ENCODE measurements at regions not wholly inside any gene's neighbourhood (a gene's known extent, or its start where the extent isn't known, plus 50 kb on each side); places are given as distances from the start of the nearest gene placed in this dataset.
"Not testable (repeated sequence)": the region's sequence is repeated elsewhere in the genome, so short reads cannot be mapped to it uniquely, and the experiment has no call there.

DNA sequence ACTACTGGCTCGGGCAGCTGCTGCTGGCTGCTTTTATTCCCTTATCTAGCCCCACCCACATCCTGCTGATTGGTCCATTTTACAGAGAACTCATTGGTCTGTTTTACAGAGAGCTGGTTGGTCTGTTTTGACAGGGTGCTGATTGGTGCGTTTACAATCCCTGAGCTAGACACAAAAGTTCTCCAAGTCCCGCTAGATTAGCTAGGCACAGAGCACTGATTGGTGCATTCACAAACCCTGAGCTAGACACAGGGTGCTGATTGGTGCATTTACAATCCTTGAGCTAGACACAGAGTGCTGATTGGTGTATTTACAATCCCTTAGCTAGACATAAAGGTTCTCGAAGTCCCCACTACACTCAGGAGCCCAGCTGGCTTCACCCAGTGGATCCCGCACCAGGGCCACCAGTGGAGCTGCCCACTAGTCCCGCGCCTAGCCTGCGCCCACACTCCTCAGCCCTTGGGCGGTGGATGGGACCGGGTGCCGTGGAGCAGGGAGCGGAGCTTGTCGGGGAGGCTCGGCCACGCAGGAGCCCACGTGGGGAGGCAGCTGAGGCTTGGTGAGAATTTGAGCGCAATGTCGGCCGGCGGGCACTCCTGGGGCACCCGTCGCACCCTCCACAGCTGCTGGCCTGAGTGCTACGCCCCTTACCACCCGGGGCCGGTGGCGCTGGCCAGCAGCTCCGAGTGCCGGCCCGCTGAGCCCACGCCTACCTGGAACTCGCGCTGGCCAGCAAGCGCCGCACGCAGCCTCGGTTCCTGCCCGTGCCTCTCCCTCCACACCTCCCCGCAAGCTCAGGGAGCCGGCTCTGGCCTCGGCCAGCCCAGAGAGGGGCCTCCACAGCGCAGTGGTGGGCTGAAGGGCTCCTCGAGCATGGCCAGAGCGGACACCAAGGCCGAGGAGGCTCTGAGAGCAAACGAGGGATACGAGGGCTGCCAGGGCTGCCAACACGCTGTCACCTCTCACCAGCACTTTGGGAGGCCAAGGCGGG, 91.1 kb upstream of the HS3ST2 start:
- DNase-seq, result not testable (repeated sequence)

DNA sequence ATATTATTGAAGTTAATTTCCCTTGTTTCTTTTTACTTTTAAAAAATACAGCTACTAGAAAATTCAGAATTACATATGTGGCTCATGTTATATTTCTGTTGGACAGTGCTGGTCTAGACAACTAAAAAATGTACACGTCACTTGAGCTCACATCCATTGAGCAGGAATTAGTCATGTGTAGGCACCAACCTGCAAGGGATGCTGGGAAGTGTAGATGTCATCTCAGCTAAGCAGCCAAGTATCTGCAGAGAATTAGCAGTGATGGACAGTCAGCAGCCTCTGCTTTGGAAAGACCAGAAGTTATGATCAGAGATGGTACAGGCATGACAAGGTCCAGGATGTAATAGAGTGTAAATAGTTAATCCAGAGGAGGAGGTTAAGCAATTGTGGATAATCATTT, 87.1 kb upstream of the HS3ST2 start:
- no peak for DNase-seq

DNA sequence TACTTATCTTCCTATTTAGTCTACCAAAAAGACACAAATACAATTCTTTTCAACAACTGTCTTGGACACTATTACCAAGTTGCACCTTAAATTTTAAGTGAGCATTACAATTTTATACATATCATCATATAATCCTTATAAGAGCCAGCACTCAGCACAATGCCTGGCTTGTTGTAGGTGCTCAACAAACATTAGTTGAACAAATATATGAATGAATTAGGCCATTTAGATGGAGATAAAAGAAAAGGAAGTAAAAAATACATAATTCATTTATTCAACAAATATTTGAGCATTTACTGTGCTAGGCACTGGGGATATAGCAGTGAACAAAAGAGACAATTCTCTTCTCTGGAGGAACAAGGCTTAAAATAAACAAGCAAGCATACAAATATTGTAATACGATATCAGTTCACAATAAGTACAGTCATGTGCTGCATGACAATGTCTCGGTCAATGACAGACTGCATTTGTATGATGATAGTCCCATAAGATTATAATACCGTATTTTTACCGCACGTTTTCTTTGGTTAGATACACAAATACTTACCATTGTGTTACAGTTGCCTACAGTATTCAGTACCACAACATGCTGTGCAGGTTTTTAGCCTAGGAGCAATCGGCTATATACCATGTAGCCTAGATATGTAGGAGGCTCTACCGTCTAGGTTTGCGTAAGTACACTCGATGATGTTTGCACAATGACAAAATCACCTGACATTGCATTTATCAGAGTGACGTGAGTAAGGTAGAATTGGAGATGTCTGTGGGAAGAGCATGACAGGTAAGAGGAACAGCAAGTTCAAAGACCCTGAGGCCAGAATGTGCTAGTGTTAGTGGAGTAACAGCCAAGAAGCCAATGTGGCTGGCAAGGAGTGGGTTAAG, 86.4 kb upstream of the HS3ST2 start:
- DNase-seq, result no peak

DNA sequence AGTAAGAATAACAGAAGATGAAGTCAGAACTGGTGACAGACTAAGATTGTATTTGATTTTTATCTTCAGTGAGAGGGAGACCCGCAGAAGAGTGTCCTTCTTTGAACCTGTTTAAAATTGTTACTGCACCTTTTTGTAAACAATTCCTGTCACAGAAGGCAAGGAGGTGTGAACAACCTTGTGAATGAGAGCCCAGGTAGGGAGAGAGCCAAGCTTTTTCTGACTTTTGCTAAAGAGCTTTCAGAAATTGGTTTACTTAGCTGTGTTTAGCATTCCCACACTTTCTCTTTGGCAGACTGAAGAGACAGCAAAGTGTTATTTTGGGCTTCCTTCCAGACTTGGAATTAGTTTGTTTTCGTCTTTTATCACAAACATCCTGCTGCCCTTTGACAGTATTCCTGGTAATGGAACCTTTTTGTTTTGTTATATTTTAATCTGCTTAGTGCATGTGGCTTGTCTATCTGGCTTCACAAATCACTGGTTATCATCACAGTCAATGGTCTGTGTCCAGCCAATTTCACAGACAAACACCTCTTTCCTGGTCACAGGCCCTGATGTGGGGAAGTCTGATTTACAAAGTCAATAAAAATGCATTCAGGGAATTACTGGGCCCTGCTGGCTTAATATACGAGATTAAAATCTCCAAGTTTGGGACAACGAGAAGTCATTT, 85.7 kb upstream of the HS3ST2 start:
- no peak for DNase-seq

DNA sequence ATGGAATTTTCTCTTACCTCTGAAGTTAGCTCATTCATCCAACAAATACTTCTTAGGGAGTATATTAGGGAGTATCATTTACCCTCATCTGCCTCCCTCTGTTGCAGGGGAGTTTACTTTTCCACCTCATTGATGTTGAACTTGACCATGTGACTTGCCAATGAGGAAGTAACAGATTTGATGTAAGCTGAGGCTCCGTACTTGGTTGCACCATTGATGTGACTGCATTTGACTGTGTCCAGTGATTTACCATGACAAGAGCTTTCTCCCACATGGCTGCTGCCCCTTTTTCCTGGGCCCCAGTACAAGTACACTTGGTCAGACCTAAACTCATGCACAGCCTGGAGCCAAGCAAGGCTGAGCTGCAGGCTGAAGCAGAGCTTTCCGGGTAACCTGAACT, 81.6 kb upstream of the HS3ST2 start:
- no peak for DNase-seq

DNA sequence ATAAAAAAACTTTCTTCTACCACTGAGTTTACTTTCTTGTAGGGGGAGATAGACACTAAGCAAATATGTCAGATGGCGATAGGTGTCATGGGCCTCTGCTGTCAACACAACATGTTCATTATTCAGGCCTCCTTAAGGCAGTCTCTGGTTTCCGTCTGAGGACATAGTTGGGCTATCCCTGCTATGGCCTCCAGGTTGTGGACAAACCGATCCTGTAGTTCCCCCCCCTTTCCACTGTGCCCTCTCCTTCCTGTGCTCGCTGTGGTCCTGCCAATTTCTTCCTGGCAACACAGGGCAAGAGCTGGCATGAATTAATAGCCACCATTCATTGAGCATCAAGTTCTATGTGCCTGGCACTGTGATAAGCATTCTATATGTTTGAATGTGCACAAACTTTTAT, 81.0 kb upstream of the HS3ST2 start:
- DNase-seq, result no peak

DNA sequence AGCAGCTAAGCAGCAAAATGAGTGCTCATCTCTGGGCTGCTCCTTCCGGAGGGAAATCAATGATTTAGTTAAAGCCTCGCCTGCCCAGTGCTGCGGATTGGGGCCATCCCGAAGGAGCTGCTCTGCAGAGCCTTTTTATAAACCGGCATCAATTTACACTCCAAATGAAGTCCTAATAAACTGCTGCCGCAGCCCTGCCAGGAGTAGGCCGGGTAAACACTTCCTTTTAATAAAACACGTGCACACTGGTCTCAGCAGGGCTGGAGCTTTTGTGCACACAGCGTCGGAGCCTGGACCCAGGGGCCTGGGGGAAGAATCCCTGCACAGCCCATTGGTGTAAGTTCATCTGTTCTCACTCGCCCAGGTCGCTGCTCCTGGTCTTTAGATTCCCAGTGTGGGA, 79.6 kb upstream of the HS3ST2 start:
- DNase-seq, result no peak

DNA sequence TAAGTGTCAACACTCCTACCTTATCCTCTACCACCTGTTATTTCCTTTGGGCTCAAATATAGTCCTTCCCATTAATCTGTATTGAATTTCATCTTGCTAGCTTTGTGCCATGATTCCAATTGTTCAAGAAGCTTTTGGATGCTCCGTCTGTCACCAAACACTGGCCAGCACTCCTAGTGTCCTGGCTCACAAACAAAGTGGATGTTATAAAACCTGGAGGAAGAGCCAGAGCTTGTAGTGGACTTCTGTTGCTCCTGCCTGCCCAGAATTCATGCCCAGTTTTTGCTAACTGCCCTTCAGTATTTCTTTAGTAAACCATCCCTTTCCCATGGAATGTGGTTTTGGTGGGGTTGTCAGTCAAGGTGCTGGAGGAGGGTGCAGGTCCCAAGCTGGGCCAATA, 77.2 kb upstream of the HS3ST2 start:
- DNase-seq, result no peak

DNA sequence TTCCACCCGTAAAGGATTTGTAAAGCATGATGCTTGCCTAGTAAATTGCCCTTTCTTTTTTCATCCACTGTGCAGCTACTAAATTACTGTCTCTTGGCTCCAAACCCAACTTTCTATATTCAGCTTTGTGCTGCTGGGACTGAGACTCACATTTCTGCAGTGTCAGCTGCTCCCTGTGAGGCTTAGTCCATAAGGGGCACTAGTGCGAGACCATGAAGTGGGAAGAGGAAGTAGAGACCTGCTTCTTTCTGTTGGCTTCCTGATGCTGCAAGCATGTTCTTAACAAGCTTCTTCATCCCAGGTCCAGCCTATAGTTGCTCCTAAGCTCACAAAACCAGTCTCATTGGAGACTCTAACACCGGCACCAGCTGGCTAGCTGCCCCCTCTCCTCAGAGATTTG, 74.9 kb upstream of the HS3ST2 start:
- DNase-seq, result no peak

DNA sequence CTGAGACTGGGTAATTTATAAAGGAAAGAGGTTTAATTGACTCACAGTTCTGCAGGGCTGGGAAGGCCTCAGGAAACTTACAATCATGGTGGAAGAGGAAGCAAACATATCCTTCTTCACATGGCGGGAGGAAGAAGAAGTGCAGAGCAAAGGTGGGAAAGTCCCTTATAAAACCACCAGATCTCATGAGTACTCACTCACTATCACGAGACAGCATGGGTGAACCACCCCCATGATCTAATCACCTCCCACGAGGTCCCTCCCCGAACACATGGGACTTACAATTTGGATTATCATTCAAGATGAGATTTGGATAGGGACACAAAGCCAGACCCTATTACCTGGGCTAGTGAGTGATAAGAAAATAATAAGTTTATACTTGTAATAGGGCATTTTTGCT, 70.6 kb upstream of the HS3ST2 start:
- no peak for DNase-seq

DNA sequence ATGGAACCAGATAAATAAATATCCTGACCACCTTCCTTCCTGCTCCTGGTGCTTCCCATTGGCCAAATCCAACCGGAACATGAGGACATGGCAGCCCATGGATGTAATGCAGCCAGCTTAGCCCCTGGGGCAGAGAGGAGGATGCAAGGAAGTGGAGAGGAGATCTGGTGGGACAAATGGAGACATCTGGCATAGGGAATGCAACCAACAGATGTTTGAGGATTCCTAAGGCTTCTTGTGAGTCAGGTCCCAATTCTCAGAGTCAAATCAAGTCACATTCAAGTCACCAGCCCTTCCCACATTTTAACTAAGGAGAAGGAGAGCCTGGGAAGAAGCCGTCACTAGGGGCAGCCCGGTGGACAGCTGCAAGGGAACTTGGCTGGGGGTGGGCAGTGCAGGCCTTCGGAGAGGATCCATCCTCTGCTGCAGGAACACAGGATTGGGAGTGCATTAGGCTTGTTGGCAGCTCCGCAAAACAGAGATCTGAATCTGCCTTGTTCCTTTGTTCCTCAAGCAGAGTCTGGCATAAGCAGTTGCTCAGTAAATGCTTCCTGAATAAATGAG, 62.8 kb upstream of the HS3ST2 start:
- no peak for DNase-seq

DNA sequence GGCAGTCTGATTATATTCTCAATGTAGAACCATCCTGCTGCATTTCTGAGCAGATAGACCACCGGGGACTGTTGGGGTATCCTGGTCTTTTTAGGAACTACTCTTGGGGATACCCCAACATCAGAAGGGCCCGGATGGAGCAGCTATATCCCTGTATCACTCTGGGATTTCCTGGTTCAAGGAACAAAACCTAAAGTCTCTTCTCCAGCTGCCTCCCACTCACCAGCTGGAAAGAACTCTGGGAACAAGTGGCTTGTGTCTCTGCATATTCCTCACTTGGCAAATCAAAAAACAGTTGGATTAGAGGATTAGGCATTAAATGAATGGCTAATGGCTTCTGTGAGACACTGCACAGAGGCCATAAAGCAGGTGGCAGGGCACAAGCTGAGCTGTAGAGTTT, 62.3 kb upstream of the HS3ST2 start:
- DNase-seq, result no peak

DNA sequence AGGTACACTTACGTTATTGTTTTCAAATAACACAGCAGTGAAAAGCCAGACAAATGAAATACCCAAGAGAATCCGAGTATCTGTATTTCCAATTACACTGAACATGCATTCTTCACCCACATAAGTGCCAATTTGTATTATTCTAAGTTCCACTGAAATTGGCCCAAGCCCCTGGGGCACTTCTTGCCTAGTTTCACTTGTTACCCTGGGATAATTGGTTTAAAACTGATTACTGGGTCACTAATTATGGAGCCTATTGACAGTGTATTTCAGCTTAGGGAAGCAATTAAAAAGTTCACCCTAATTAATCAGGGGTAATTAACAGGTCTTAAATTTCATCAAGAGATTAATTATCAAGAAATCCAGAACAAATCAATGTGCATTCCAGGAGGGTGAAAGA, 60.5 kb upstream of the HS3ST2 start:
- DNase-seq, result no peak

DNA sequence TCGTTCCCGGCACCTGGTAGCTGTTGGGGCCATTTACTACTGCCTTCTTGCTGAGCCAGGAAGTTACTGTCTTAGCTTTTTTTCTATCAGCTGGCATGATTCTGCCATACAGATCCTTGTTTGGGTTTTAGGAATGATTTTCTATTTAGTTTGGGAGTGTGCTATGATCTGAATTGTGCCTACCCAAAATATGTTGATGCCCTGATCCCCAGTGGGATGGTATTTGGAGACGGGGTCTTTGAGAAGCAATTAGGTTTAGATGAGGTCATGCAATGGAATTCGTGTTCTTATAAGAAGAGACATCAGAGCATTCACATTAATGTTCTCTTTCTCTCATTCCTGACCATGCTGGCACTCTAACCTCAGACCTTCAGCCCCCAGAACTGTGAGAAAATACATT, 59.4 kb upstream of the HS3ST2 start:
- DNase-seq, result no peak

DNA sequence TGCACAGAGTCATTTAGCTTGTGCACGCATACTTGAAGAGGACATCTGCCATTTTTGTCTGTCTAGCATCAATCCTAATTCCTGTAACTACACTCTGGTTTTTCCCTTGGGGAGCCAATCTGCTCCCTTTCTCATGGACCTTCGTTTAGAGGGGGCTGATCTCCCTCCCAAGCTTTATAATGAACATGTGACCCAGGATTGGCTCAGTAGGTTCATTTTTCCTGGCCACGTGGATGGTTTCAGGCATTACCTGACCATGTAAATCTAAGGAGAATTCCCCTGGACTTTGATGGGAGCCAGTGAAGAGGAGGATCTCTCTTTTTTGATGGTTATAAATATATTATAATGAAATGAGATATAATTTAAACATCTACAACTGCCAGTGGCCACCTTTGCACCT, 56.8 kb upstream of the HS3ST2 start:
- DNase-seq, result no peak

DNA sequence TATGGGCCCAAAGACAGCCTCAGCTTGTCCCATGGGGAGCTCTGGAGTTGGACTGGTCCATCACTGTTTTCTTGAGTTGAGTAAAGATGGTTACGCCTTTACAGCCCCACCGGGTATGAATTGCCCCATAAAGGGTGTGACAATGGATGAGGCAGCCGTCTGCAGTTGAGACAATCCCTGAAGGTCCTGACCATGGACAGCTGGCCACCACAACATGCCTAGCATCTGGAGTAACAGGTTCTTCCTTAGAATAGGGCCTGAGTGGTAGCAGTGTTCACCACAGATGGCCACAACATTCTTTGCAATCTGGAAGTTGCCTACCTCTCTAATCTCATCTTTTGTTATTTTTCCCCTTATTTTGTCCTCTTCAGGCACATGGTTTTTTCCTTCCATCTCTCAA, 51.5 kb upstream of the HS3ST2 start:
- no peak for DNase-seq

DNA sequence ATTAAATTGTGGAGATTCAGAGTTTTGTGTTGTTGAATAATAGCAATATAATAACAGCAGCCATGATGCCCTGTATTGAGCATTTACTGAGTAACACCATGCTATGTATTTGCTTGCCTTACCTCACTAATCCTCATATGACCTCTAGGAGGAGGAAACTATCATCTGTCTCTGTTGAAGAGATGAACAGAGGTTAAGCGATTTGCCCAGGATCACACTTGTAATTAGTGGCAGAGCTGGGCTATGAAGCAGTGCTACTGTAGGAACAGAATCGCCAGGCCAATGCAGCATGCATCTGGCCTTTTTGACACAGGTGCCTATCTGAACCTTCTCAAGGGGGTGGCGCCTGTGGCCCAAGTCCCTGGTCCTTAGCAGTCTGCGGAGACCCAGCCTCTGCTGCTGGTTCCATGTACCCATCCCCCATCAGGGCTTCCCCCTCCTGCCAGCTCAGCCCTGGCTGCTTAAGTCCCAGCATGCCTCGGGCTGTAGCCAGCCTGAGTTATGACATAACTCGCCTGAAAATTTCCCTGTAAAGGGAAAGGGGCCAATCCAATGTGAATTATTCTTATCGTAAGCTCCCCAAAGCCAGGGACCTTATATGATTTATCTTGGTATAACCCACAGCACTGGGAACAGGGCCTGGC, 50.4 kb upstream of the HS3ST2 start:
- no peak for DNase-seq
